ENCODE measurements at regions not wholly inside any gene's neighbourhood (a gene's known extent, or its start where the extent isn't known, plus 50 kb on each side); places are given as distances from the start of the nearest gene placed in this dataset.
"Not testable (repeated sequence)": the region's sequence is repeated elsewhere in the genome, so short reads cannot be mapped to it uniquely, and the experiment has no call there.

GRCh38 chr5:36801523-36801922 is 75.0 kb upstream of the NIPBL start:
- Mint-ChIP-seq H3K4me1 (ENCODE audit: low read depth) (no peaks in the 10 kb centered on the region), H3K36me3 (ENCODE audit: low read depth) (no peaks in the 10 kb centered on the region), H3K4me3 (no peak overlapping the region), H3K9me3 (no peaks in the 10 kb centered on the region), H3K27ac (no peak overlapping the region), H3K27me3 (ENCODE audit: insufficient read depth) (peaks cover 18% of the 10 kb centered on the region)
- TF ChIP-seq CTCF (IDR thresholded peaks at IDR 0.05), result no peak
- no peak for DNase-seq

- DNase-seq, result no peak
- Mint-ChIP-seq H3K27me3 (ENCODE audit: insufficient read depth) (peaks cover 13% of the 10 kb centered on the region), H3K9me3 (no peaks in the 10 kb centered on the region), H3K36me3 (ENCODE audit: low read depth) (no peaks in the 10 kb centered on the region), H3K4me3 (no peak overlapping the region), H3K27ac (no peak overlapping the region), H3K4me1 (ENCODE audit: low read depth) (no peaks in the 10 kb centered on the region)
- no peak for TF ChIP-seq CTCF (IDR thresholded peaks at IDR 0.05)
Observed at GRCh38 chr5:36802187-36802586, 74.4 kb upstream of the NIPBL start.

GRCh38 chr5:36813249-36813648 is 63.3 kb upstream of the NIPBL start:
- not testable (repeated sequence) for H3K4me1 Mint-ChIP-seq (ENCODE audit: low read depth); H3K27ac Mint-ChIP-seq; H3K27me3 Mint-ChIP-seq (ENCODE audit: insufficient read depth)

GRCh38 chr5:36815871-36816270 is 60.7 kb upstream of the NIPBL start:
- Mint-ChIP-seq H3K4me1 (ENCODE audit: low read depth) (no peaks in the 10 kb centered on the region), H3K27ac (no peak overlapping the region), H3K27me3 (ENCODE audit: insufficient read depth) (peaks cover 3% of the 10 kb centered on the region; the same call in 1 of the 2 replicates), H3K4me3 (no peak overlapping the region), H3K9me3 (no peaks in the 10 kb centered on the region), H3K36me3 (ENCODE audit: low read depth) (no peaks in the 10 kb centered on the region)
- DNase-seq, result no peak
- no peak for TF ChIP-seq CTCF (IDR thresholded peaks at IDR 0.05)

More at GRCh38 chr5:36813249-36813648, 63.3 kb upstream of the NIPBL start:
- not testable (repeated sequence) for H3K36me3 Mint-ChIP-seq (ENCODE audit: low read depth); H3K9me3 Mint-ChIP-seq; H3K4me3 Mint-ChIP-seq; DNase-seq

GRCh38 chr5:36820900-36821299 is 55.7 kb upstream of the NIPBL start:
- Mint-ChIP-seq H3K36me3 (ENCODE audit: low read depth) (no peaks in the 10 kb centered on the region), H3K9me3 (no peaks in the 10 kb centered on the region), H3K4me3 (no peak overlapping the region), H3K4me1 (ENCODE audit: low read depth) (no peaks in the 10 kb centered on the region), H3K27me3 (ENCODE audit: insufficient read depth) (peaks cover 3% of the 10 kb centered on the region), H3K27ac (no peak overlapping the region)
- no peak for TF ChIP-seq CTCF (IDR thresholded peaks at IDR 0.05)
- DNase-seq, result no peak

- Mint-ChIP-seq H3K9me3 (no peaks in the 10 kb centered on the region), H3K27me3 (ENCODE audit: insufficient read depth) (peaks cover 12% of the 10 kb centered on the region), H3K27ac (no peak overlapping the region), H3K4me1 (ENCODE audit: low read depth) (no peaks in the 10 kb centered on the region), H3K36me3 (ENCODE audit: low read depth) (no peaks in the 10 kb centered on the region), H3K4me3 (no peak overlapping the region)
- DNase-seq, result no peak
- no peak for TF ChIP-seq CTCF (IDR thresholded peaks at IDR 0.05)
Observed at GRCh38 chr5:36826694-36827093, 49.9 kb upstream of the NIPBL start.

Data from HFFc6 (cell line).